Activated CD4-positive, alpha-beta T cell treated with anti-CD3 and anti-CD28 coated beads, Interleukin-2, amount 50 U/mL, for 4 hours (primary cell): ENCODE measurements at regions not wholly inside any gene's neighbourhood (a gene's known extent, or its start where the extent isn't known, plus 50 kb on each side); places are given as distances from the start of the nearest gene placed in this dataset.
"Not testable (repeated sequence)": the region's sequence is repeated elsewhere in the genome, so short reads cannot be mapped to it uniquely, and the experiment has no call there.

Source experiments
- DNase-seq, 2 experiments: peaks; one replicate each; pipeline ENCODE4 v3.0.0-alpha.2; 2020

GRCh38 chr5:164145458-164145857, 640.0 kb downstream of the MAT2B start:
- no peak for DNase-seq

- no peak for DNase-seq
These were observed 640.8 kb downstream of the MAT2B start for GRCh38 chr5:164146223-164146622.

- no peak for DNase-seq
These were observed 642.9 kb downstream of the MAT2B start for GRCh38 chr5:164148292-164148691.

- not testable (repeated sequence) for DNase-seq
These were observed 647.1 kb downstream of the MAT2B start for GRCh38 chr5:164152539-164152938.

GRCh38 chr5:164153469-164154172, 648.2 kb downstream of the MAT2B start:
- no peak for DNase-seq

- DNase-seq: no peak
These were observed 665.4 kb downstream of the MAT2B start for GRCh38 chr5:164170814-164171213.

- no peak for DNase-seq
These were observed 669.7 kb downstream of the MAT2B start for GRCh38 chr5:164175083-164175482.

GRCh38 chr5:164179406-164179805, 674.0 kb downstream of the MAT2B start:
- no peak for DNase-seq

- no peak for DNase-seq
These were observed 676.2 kb downstream of the MAT2B start for GRCh38 chr5:164181604-164182003.

GRCh38 chr5:164184158-164184557, 678.7 kb downstream of the MAT2B start:
- no peak for DNase-seq

- DNase-seq: no peak
These were observed 679.6 kb downstream of the MAT2B start for GRCh38 chr5:164185000-164185399.

- no peak for DNase-seq
These were observed 681.1 kb downstream of the MAT2B start for GRCh38 chr5:164186550-164186949.

GRCh38 chr5:164187785-164188184, 682.4 kb downstream of the MAT2B start:
- DNase-seq: no peak

GRCh38 chr5:164188733-164189148, 683.3 kb downstream of the MAT2B start:
- no peak for DNase-seq

GRCh38 chr5:164191240-164191639, 685.8 kb downstream of the MAT2B start:
- DNase-seq: no peak

- DNase-seq: no peak
These were observed 696.9 kb downstream of the MAT2B start for GRCh38 chr5:164202338-164202737.

- DNase-seq: no peak
These were observed 698.3 kb downstream of the MAT2B start for GRCh38 chr5:164203581-164204225.

- DNase-seq: no peak
These were observed 699.0 kb downstream of the MAT2B start for GRCh38 chr5:164204338-164204946.

GRCh38 chr5:164206196-164206595, 700.8 kb downstream of the MAT2B start:
- DNase-seq: no peak

- no peak for DNase-seq
These were observed 702.2 kb downstream of the MAT2B start for GRCh38 chr5:164207646-164208045.

- no peak for DNase-seq
These were observed 705.1 kb downstream of the MAT2B start for GRCh38 chr5:164210491-164210890.

GRCh38 chr5:164214698-164215097, 709.3 kb downstream of the MAT2B start:
- no peak for DNase-seq

- DNase-seq: no peak
These were observed 712.0 kb downstream of the MAT2B start for GRCh38 chr5:164217464-164217863.

GRCh38 chr5:164220522-164220921, 715.1 kb downstream of the MAT2B start:
- DNase-seq: no peak
